ENCODE measurements at regions not wholly inside any gene's neighbourhood (a gene's known extent, or its start where the extent isn't known, plus 50 kb on each side); places are given as distances from the start of the nearest gene placed in this dataset.

- TF ChIP-seq CTCF (conservative IDR thresholded peaks at IDR 0.05; ENCODE audit: low read depth, low read length) (no peak), EZH2 (IDR thresholded peaks at IDR 0.05; ENCODE audit: borderline replicate concordance, low read depth, low read length, poor library complexity, severe bottlenecking) (no peak)
These were observed 541.4 kb downstream of the TLL1 start for GRCh38 chr4:166414431-166414830.
